GM12878 (cell line): ENCODE measurements at regions not wholly inside any gene's neighbourhood (a gene's known extent, or its start where the extent isn't known, plus 50 kb on each side); places are given as distances from the start of the nearest gene placed in this dataset.

ENCODE experiments used
- ATAC-seq: fragments of 200-7000 bp; cut with Tn5 transposase; 3 replicates; pipeline ENCODE4 v1.9.1; 2020; ENCODE audit warnings: mild to moderate bottlenecking, moderate library complexity
- BruUV-seq: library from RNA; stranded (reverse); fragments of 400-500 nt; replicated peaks from 2 replicates; lab custom pipeline; 2021; lab: Mats Ljungman, UMichigan
- CTCF ChIA-PET: fragments of 300-600 bp; sonication (Branson Sonifier 250); formaldehyde crosslinking; extraction: SDS; loops from one replicate; lab custom pipeline; 2021; ENCODE audit warnings: inconsistent platforms; lab: Yijun Ruan, JAX
- POLR2A ChIA-PET: fragments of 350-600 bp; formaldehyde crosslinking; extraction: SDS; loops from one replicate; lab custom pipeline; 2021; ENCODE audit warnings: inconsistent platforms; lab: Charles Lee
- RAD21 ChIA-PET: fragments of 300-600 bp; sonication (Branson Sonifier 250); formaldehyde crosslinking; loops from one replicate; lab custom pipeline; 2023; ENCODE audit warnings: antibody characterized with exemption; ENCODE audit not compliant: unreplicated experiment; lab: Charles Lee
- SMC1A ChIA-PET: fragments of 300-600 bp; sonication (Branson Sonifier 250); formaldehyde crosslinking; loops from one replicate; lab custom pipeline; 2023; ENCODE audit not compliant: unreplicated experiment, uncharacterized antibody; lab: Charles Lee
- DNase-seq: peaks from one replicate; pipeline ENCODE4 v3.0.0-alpha.2; 2011; ENCODE audit warnings: low read depth, low spot score
- FAIRE-seq: peaks from 3 replicates; lab custom pipeline; 2011; peaks lifted over from hg19 to GRCh38; lab: Jason Lieb, UNC
- H2AFZ ChIP-seq: 2 replicates; pipeline ENCODE4 v1.6.0; 2011; ENCODE audit warnings: low read depth, low read length, control low read depth; ENCODE audit not compliant: control insufficient read depth
- H3K27ac ChIP-seq: 2 replicates; pipeline ENCODE4 v1.5.1; 2011; ENCODE audit warnings: control low read depth; ENCODE audit not compliant: control insufficient read depth, insufficient read depth
- H3K27me3 ChIP-seq, 2 experiments: replicated peaks in 1 of 2; 2 replicates each; pipeline versions ENCODE4 v1.6.0 to v1.6.1; 2011; ENCODE audit warnings: low read length in 1 of 2; ENCODE audit not compliant: control insufficient read depth in 2 of 2, insufficient read depth in 2 of 2
- H3K36me3 ChIP-seq, 2 experiments: 2 replicates each; pipeline ENCODE4 v1.5.1; 2011; ENCODE audit warnings: low read length in 1 of 2; ENCODE audit not compliant: control insufficient read depth in 2 of 2, insufficient read depth in 2 of 2
- H3K4me1 ChIP-seq: 2 replicates; pipeline ENCODE4 v1.6.1; 2011; ENCODE audit warnings: mild to moderate bottlenecking, low read length, moderate library complexity, mixed read lengths; ENCODE audit not compliant: control insufficient read depth, insufficient read depth
- H3K4me2 ChIP-seq: 2 replicates; pipeline ENCODE4 v1.6.0; 2011; ENCODE audit warnings: control low read depth; ENCODE audit not compliant: control insufficient read depth, insufficient read depth
- H3K4me3 ChIP-seq: fragments of 200-600 bp; sonication (generic); 2 replicates; pipeline ENCODE4 v1.5.1; 2016
- H3K79me2 ChIP-seq: 2 replicates; pipeline ENCODE4 v1.6.0; 2011; ENCODE audit warnings: low read length; ENCODE audit not compliant: control insufficient read depth, insufficient read depth
- H3K9ac ChIP-seq: 2 replicates; pipeline ENCODE4 v1.8.0; 2011; ENCODE audit warnings: low read length, control low read depth, mixed read lengths; ENCODE audit not compliant: control insufficient read depth, insufficient read depth
- H3K9me3 ChIP-seq: replicated peaks from 3 replicates; pipeline ENCODE4 v1.5.1; 2011; ENCODE audit warnings: mild to moderate bottlenecking, low read length; ENCODE audit not compliant: control insufficient read depth, insufficient read depth
- H4K20me1 ChIP-seq: 2 replicates; pipeline ENCODE4 v1.6.0; 2011; ENCODE audit not compliant: control insufficient read depth, insufficient read depth
- GABPA ChIP-seq: IDR thresholded peaks from 2 replicates; pipeline ENCODE4 v1.6.1; 2014; ENCODE audit warnings: antibody characterized with exemption, low read depth, mild to moderate bottlenecking, inconsistent platforms
- TAF1 ChIP-seq: IDR thresholded peaks from 2 replicates; pipeline ENCODE4 v1.6.1; 2011; ENCODE audit warnings: mild to moderate bottlenecking, low read depth, low read length, borderline replicate concordance
- ZBED1 ChIP-seq: IDR thresholded peaks from 2 replicates; pipeline ENCODE4 v1.6.1; 2016; ENCODE audit warnings: borderline replicate concordance
- ZNF24 ChIP-seq: fragments of 450-650 bp; IDR thresholded peaks from 2 replicates; pipeline ENCODE4 v1.6.1; 2017; ENCODE audit warnings: antibody characterized with exemption, mild to moderate bottlenecking
- in situ Hi-C: fragments of 300-500 bp; cut with MboI; formaldehyde crosslinking; loops from 9 replicates; pipeline ENCODE4 v1.14.3; 2018; ENCODE audit warnings: mixed read lengths
- intact Hi-C: fragments of 100-400 bp; cut with micrococcal nuclease; formaldehyde crosslinking; loops from one replicate; pipeline ENCODE4 v1.14.2; 2022; ENCODE audit not compliant: unreplicated experiment
- TF ChIP-seq, protein P1 (sequence below): IDR thresholded peaks from 2 replicates; pipeline ENCODE4 v1.6.1; 2011; ENCODE audit warnings: borderline replicate concordance, low read depth, mild to moderate bottlenecking, moderate library complexity, mixed read lengths, low read length; ENCODE audit not compliant: insufficient read depth; ENCODE audit errors: extremely low read length
- TF ChIP-seq, protein P2 (sequence below): IDR thresholded peaks from 2 replicates; pipeline ENCODE4 v1.6.1; 2012; ENCODE audit warnings: improper control_type of control experiment, low read depth, low read length; ENCODE audit not compliant: insufficient replicate concordance
- TF ChIP-seq, protein P3 (sequence below): IDR thresholded peaks from 2 replicates; pipeline ENCODE4 v1.6.1; 2012; ENCODE audit warnings: mild to moderate bottlenecking, low read depth, low read length
- TF ChIP-seq, protein P4 (sequence below): fragments of 450-650 bp; formaldehyde crosslinking; IDR thresholded peaks from 2 replicates; pipeline ENCODE4 v1.4.0; 2022; ENCODE audit warnings: mild to moderate bottlenecking, moderate library complexity
- TF ChIP-seq, protein P5 (sequence below): fragments of 450-650 bp; IDR thresholded peaks from 2 replicates; pipeline ENCODE4 v1.6.1; 2017; ENCODE audit warnings: mild to moderate bottlenecking, low read depth, inconsistent platforms; ENCODE audit not compliant: poor library complexity, severe bottlenecking

DNA sequence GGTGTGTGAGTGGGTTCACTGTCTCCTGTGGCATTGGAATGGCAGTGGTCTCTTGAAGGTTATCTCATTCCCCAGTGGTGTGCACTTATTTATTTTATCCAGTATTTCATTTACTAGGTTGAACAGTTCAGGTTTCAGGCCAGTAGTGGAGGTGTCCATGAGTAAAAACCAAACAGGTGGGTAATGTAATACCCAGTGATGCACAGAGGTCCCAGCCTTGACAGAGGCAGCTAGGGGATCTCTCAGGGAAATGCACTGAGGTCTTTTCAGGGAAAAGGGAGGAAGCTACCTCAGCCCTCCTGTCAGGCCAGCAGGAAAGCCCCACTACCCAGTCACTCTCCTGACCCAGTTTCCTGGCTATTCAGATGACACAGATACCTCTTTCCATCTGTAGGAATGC, 403.6 kb downstream of the UTRN start:
- Histone ChIP-seq H3K9me3 (peaks cover 4% of the 10 kb centered on the region), H3K4me1 (no peaks in the 10 kb centered on the region), H3K36me3 (no peaks in the 10 kb centered on the region; a peak in 2 of 4 replicates), H2AFZ (no peak overlapping the region), H3K9ac (no peak overlapping the region), H3K4me2 (no peak overlapping the region), H3K27ac (no peak overlapping the region), H3K79me2 (no peaks in the 10 kb centered on the region), H4K20me1 (no peaks in the 10 kb centered on the region), H3K4me3 (no peak overlapping the region), H3K27me3 (no peaks in the 10 kb centered on the region)
- ATAC-seq (no peak), FAIRE-seq (no peak), DNase-seq (no peak)
- SMC1A ChIA-PET, result no interaction called here
- CTCF ChIA-PET, result no interaction called here
- RAD21 ChIA-PET, result no interaction called here
- POLR2A ChIA-PET, result no interaction called here
- BruUV-seq, result no TSS peak
- intact Hi-C loops (no loop called here), in situ Hi-C loops (no loop called here)
- TF ChIP-seq ZNF24, result no peak
- TF ChIP-seq, protein P1, sequence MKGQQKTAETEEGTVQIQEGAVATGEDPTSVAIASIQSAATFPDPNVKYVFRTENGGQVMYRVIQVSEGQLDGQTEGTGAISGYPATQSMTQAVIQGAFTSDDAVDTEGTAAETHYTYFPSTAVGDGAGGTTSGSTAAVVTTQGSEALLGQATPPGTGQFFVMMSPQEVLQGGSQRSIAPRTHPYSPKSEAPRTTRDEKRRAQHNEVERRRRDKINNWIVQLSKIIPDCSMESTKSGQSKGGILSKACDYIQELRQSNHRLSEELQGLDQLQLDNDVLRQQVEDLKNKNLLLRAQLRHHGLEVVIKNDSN, result no peak
- TF ChIP-seq, protein P2, sequence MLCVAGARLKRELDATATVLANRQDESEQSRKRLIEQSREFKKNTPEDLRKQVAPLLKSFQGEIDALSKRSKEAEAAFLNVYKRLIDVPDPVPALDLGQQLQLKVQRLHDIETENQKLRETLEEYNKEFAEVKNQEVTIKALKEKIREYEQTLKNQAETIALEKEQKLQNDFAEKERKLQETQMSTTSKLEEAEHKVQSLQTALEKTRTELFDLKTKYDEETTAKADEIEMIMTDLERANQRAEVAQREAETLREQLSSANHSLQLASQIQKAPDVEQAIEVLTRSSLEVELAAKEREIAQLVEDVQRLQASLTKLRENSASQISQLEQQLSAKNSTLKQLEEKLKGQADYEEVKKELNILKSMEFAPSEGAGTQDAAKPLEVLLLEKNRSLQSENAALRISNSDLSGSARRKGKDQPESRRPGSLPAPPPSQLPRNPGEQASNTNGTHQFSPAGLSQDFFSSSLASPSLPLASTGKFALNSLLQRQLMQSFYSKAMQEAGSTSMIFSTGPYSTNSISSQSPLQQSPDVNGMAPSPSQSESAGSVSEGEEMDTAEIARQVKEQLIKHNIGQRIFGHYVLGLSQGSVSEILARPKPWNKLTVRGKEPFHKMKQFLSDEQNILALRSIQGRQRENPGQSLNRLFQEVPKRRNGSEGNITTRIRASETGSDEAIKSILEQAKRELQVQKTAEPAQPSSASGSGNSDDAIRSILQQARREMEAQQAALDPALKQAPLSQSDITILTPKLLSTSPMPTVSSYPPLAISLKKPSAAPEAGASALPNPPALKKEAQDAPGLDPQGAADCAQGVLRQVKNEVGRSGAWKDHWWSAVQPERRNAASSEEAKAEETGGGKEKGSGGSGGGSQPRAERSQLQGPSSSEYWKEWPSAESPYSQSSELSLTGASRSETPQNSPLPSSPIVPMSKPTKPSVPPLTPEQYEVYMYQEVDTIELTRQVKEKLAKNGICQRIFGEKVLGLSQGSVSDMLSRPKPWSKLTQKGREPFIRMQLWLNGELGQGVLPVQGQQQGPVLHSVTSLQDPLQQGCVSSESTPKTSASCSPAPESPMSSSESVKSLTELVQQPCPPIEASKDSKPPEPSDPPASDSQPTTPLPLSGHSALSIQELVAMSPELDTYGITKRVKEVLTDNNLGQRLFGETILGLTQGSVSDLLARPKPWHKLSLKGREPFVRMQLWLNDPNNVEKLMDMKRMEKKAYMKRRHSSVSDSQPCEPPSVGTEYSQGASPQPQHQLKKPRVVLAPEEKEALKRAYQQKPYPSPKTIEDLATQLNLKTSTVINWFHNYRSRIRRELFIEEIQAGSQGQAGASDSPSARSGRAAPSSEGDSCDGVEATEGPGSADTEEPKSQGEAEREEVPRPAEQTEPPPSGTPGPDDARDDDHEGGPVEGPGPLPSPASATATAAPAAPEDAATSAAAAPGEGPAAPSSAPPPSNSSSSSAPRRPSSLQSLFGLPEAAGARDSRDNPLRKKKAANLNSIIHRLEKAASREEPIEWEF, result no peak
- TF ChIP-seq TAF1, result no peak
- TF ChIP-seq, protein P3, sequence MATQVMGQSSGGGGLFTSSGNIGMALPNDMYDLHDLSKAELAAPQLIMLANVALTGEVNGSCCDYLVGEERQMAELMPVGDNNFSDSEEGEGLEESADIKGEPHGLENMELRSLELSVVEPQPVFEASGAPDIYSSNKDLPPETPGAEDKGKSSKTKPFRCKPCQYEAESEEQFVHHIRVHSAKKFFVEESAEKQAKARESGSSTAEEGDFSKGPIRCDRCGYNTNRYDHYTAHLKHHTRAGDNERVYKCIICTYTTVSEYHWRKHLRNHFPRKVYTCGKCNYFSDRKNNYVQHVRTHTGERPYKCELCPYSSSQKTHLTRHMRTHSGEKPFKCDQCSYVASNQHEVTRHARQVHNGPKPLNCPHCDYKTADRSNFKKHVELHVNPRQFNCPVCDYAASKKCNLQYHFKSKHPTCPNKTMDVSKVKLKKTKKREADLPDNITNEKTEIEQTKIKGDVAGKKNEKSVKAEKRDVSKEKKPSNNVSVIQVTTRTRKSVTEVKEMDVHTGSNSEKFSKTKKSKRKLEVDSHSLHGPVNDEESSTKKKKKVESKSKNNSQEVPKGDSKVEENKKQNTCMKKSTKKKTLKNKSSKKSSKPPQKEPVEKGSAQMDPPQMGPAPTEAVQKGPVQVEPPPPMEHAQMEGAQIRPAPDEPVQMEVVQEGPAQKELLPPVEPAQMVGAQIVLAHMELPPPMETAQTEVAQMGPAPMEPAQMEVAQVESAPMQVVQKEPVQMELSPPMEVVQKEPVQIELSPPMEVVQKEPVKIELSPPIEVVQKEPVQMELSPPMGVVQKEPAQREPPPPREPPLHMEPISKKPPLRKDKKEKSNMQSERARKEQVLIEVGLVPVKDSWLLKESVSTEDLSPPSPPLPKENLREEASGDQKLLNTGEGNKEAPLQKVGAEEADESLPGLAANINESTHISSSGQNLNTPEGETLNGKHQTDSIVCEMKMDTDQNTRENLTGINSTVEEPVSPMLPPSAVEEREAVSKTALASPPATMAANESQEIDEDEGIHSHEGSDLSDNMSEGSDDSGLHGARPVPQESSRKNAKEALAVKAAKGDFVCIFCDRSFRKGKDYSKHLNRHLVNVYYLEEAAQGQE, result no peak
- TF ChIP-seq, protein P4, sequence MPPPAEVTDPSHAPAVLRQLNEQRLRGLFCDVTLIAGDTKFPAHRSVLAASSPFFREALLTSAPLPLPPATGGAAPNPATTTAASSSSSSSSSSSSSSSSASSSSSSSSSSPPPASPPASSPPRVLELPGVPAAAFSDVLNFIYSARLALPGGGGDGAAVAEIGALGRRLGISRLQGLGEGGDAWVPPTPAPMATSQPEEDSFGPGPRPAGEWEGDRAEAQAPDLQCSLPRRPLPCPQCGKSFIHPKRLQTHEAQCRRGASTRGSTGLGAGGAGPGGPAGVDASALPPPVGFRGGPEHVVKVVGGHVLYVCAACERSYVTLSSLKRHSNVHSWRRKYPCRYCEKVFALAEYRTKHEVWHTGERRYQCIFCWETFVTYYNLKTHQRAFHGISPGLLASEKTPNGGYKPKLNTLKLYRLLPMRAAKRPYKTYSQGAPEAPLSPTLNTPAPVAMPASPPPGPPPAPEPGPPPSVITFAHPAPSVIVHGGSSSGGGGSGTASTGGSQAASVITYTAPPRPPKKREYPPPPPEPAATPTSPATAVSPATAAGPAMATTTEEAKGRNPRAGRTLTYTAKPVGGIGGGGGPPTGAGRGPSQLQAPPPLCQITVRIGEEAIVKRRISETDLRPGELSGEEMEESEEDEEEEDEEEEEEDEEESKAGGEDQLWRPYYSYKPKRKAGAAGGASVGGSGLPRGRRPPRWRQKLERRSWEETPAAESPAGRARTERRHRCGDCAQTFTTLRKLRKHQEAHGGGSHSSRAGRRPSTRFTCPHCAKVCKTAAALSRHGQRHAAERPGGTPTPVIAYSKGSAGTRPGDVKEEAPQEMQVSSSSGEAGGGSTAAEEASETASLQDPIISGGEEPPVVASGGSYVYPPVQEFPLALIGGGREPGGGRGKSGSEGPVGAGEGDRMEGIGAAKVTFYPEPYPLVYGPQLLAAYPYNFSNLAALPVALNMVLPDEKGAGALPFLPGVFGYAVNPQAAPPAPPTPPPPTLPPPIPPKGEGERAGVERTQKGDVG, result no peak
- TF ChIP-seq GABPA, result no peak
- TF ChIP-seq, protein P5, sequence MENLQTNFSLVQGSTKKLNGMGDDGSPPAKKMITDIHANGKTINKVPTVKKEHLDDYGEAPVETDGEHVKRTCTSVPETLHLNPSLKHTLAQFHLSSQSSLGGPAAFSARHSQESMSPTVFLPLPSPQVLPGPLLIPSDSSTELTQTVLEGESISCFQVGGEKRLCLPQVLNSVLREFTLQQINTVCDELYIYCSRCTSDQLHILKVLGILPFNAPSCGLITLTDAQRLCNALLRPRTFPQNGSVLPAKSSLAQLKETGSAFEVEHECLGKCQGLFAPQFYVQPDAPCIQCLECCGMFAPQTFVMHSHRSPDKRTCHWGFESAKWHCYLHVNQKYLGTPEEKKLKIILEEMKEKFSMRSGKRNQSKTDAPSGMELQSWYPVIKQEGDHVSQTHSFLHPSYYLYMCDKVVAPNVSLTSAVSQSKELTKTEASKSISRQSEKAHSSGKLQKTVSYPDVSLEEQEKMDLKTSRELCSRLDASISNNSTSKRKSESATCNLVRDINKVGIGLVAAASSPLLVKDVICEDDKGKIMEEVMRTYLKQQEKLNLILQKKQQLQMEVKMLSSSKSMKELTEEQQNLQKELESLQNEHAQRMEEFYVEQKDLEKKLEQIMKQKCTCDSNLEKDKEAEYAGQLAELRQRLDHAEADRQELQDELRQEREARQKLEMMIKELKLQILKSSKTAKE, result no peak
- no peak for TF ChIP-seq ZBED1
